K562 (cell line): ENCODE measurements at regions not wholly inside any gene's neighbourhood (a gene's known extent, or its start where the extent isn't known, plus 50 kb on each side); places are given as distances from the start of the nearest gene placed in this dataset.

Experiments
- CTCF ChIP-seq, 3 experiments: IDR thresholded peaks in 2 of 3; conservative IDR thresholded peaks in 1 of 3; 2 replicates each; pipeline ENCODE4 v1.5.1; 2011 to 2012; ENCODE audit warnings: low read length in 3 of 3, mild to moderate bottlenecking in 3 of 3, control low read depth in 2 of 3, improper control_type of control experiment in 1 of 3, inconsistent platforms in 1 of 3, low read depth in 1 of 3, mixed read lengths in 1 of 3, moderate library complexity in 1 of 3; ENCODE audit not compliant: insufficient read depth in 2 of 3
- ELF1 ChIP-seq: fragments of 200-800 bp; sonication (Bioruptor generic); IDR thresholded peaks from 2 replicates; pipeline ENCODE4 v1.6.1; 2016; ENCODE audit warnings: missing genetic modification characterization, missing compliant biosample characterization
- EZH2 ChIP-seq: IDR thresholded peaks from 2 replicates; pipeline ENCODE4 v1.6.1; 2012; ENCODE audit warnings: low read depth, mild to moderate bottlenecking, inconsistent platforms, low read length, borderline replicate concordance
- HMGXB4 ChIP-seq: sonication (generic); formaldehyde crosslinking; IDR thresholded peaks from 2 replicates; pipeline ENCODE4 v1.8.1; 2023; ENCODE audit warnings: mild to moderate bottlenecking, missing genetic modification reagents
- KDM1A ChIP-seq, 2 experiments: fragments of 450-650 bp; IDR thresholded peaks; 2 replicates each; pipeline ENCODE4 v1.6.1; 2016; ENCODE audit warnings: mild to moderate bottlenecking in 2 of 2
- POLR2AphosphoS5 ChIP-seq: IDR thresholded peaks from 2 replicates; pipeline ENCODE4 v1.6.1; 2011; ENCODE audit warnings: mild to moderate bottlenecking, low read depth, low read length, moderate library complexity; ENCODE audit not compliant: control insufficient read depth, insufficient read depth
- ZBTB7A ChIP-seq: IDR thresholded peaks from 2 replicates; pipeline ENCODE4 v1.6.1; 2011; ENCODE audit warnings: low read depth, mild to moderate bottlenecking, low read length, moderate library complexity, borderline replicate concordance; ENCODE audit not compliant: control insufficient read depth
- ZFP36 ChIP-seq: fragments of 150-350 bp; IDR thresholded peaks from 2 replicates; pipeline ENCODE4 v1.6.1; 2018; ENCODE audit warnings: low read length, low read depth; ENCODE audit not compliant: partially characterized antibody

- TF ChIP-seq CTCF (IDR thresholded peaks at IDR 0.05 in 2 of 3, conservative IDR thresholded peaks at IDR 0.05 in 1 of 3; ENCODE audit: insufficient read depth in 2 of 3, low read depth in 1 of 3, low read length in 3 of 3) (no peak), ZFP36 (no peak), HMGXB4 (CRISPR knock-in tag) (no peak), POLR2AphosphoS5 (no peak), KDM1A (IDR thresholded peaks at IDR 0.05) (no peak), ZBTB7A (no peak), ELF1 (tag) (no peak), EZH2 (no peak)
Measured at GRCh38 chr4:15374656-15375055, 53.2 kb upstream of the C1QTNF7 start.
